Pancreas (tissue), 10 donors: ENCODE measurements at regions not wholly inside any gene's neighbourhood (a gene's known extent, or its start where the extent isn't known, plus 50 kb on each side); places are given as distances from the start of the nearest gene placed in this dataset.

Source experiments
- ATAC-seq, 4 donors: fragments of 200-7000 bp; cut with Tn5 transposase; one replicate each; pipeline versions ENCODE4 v1.8.0 to v1.9.1; 2020; ENCODE audit warnings: mild to moderate bottlenecking in 4 of 4, moderate library complexity in 4 of 4
- DNase-seq, 6 donors: peaks; one replicate each; pipeline ENCODE4 v3.0.0-alpha.2; 2020
- FAIRE-seq: peaks from 2 replicates; lab custom pipeline; 2012; peaks lifted over from hg19 to GRCh38; lab: Jason Lieb, UNC
- H3K27ac ChIP-seq, 4 donors: fragments of 200-600 bp; sonication (generic); 1 replicate in 3 of 4; 2 replicates in 1 of 4; pipeline versions ENCODE4 v1.5.0 to v1.8.0; 2020
- H3K27me3 ChIP-seq, 4 donors: fragments of 200-600 bp; one replicate each; pipeline ENCODE4 v1.8.0; 2021
- H3K36me3 ChIP-seq, 3 donors: fragments of 200-600 bp; sonication (generic) in 1 of 3; one replicate each; pipeline versions ENCODE4 v1.5.0 to v1.8.0; 2020 to 2021
- H3K4me1 ChIP-seq, 3 donors: fragments of 200-600 bp; one replicate each; pipeline ENCODE4 v1.8.0; 2021
- H3K4me3 ChIP-seq, 4 donors: fragments of 200-600 bp; sonication (generic) in 2 of 4; one replicate each; pipeline versions ENCODE4 v1.5.0 to v1.8.0; 2020 to 2021
- H3K9me3 ChIP-seq, 4 donors: fragments of 200-600 bp; one replicate each; pipeline ENCODE4 v1.8.0; 2021
- CTCF ChIP-seq, 4 donors: fragments of 200-600 bp; sonication (generic) in 3 of 4; IDR thresholded peaks; one replicate each; pipeline versions ENCODE4 v1.5.0 to v1.8.0; 2021; ENCODE audit warnings: antibody characterized with exemption in 4 of 4
- whole genome bisulfite sequencing, 2 donors: extraction: QIAGEN DNeasy Blood & Tissue Kit; methylation state at CpG; one replicate each; pipeline ENCODE4 v1.1.7; 2013; 5-methylcytosine and 5-hydroxymethylcytosine counted together
- intact Hi-C, 3 donors: fragments of 100-400 bp; cut with DNase I; formaldehyde crosslinking; loops; one replicate each; pipeline versions ENCODE4 v1.11.1 to v1.14.2; 2022
- donor health status: healthy with polysubstance abuse.
- donor health status: DM: no; HTN: no; CAD: no; lungs with moderate emphysema.
- donor health status: DM: no; HTN: no; CAD: no.
- donor health status: control.
- donor health status: control.
- donor health status: Bipolar disorder and iron deficiency.
- donor health status: DM: yes; HTN: yes; CAD: no.
- donor health status: DM: no; HTN: no; CAD: no.
- donor health status: DM: no; HTN: no; CAD: no.
- donor health status: DM: yes; HTN: yes; CAD: no.

- Histone ChIP-seq H3K36me3 (no peaks in the 10 kb centered on the region), H3K27me3 (no peaks in the 10 kb centered on the region), H3K4me3 (no peak overlapping the region), H3K9me3 (no peaks in the 10 kb centered on the region), H3K27ac (no peak overlapping the region), H3K4me1 (no peaks in the 10 kb centered on the region)
- DNase-seq (no peak), ATAC-seq (no peak), FAIRE-seq (no peak)
- WGBS, 2 donors = 51 to 63% methylated on average over 6 of the region's 6 CpGs
- intact Hi-C loops = no loop called here
- TF ChIP-seq CTCF (IDR thresholded peaks at IDR 0.05) = no peak
Observed at GRCh38 chr7:53947732-53948131, 594.4 kb upstream of the VSTM2A start.

- 39 to 51% methylated on average over 3 of the region's 3 CpGs for WGBS, 2 donors
- no peak for DNase-seq
- H3K27ac ChIP-seq = no peak overlapping the region
- no peak for ATAC-seq
- no peak for FAIRE-seq
- H3K9me3 ChIP-seq = no peaks in the 10 kb centered on the region
- H3K4me3 ChIP-seq = no peak overlapping the region
- no peaks in the 10 kb centered on the region for H3K4me1 ChIP-seq
- intact Hi-C loops = no loop called here
- H3K36me3 ChIP-seq = no peaks in the 10 kb centered on the region
- no peaks in the 10 kb centered on the region for H3K27me3 ChIP-seq
- no peak for TF ChIP-seq CTCF (IDR thresholded peaks at IDR 0.05)
Observed at GRCh38 chr7:53965716-53966115, 576.5 kb upstream of the VSTM2A start.

- Histone ChIP-seq H3K4me1 (no peaks in the 10 kb centered on the region), H3K9me3 (no peaks in the 10 kb centered on the region), H3K27me3 (no peaks in the 10 kb centered on the region), H3K4me3 (no peak overlapping the region), H3K36me3 (no peaks in the 10 kb centered on the region), H3K27ac (no peak overlapping the region)
- ATAC-seq (no peak), FAIRE-seq (no peak), DNase-seq (no peak)
- intact Hi-C loops = no loop called here
- 28 to 33% methylated on average over 2 of the region's 2 CpGs for WGBS, 2 donors
- no peak for TF ChIP-seq CTCF (IDR thresholded peaks at IDR 0.05)
Observed at GRCh38 chr7:53983480-53983879, 558.7 kb upstream of the VSTM2A start.

- H3K27me3 ChIP-seq = no peaks in the 10 kb centered on the region
- FAIRE-seq (no peak), ATAC-seq (no peak), DNase-seq (no peak)
- no peaks in the 10 kb centered on the region for H3K4me1 ChIP-seq
- intact Hi-C loops = no loop called here
- no peak overlapping the region for H3K27ac ChIP-seq
- H3K9me3 ChIP-seq = no peaks in the 10 kb centered on the region
- H3K36me3 ChIP-seq = no peaks in the 10 kb centered on the region
- no peak overlapping the region for H3K4me3 ChIP-seq
- WGBS, 2 donors = 47 to 60% methylated on average over 4 of the region's 4 CpGs
- no peak for TF ChIP-seq CTCF (IDR thresholded peaks at IDR 0.05)
Observed at GRCh38 chr7:53984776-53985175, 557.4 kb upstream of the VSTM2A start.

- FAIRE-seq (no peak), ATAC-seq (no peak), DNase-seq (no peak)
- 43 to 59% methylated on average over 2 of the region's 2 CpGs for WGBS, 2 donors
- Histone ChIP-seq H3K27ac (no peak overlapping the region), H3K9me3 (no peaks in the 10 kb centered on the region), H3K4me1 (no peaks in the 10 kb centered on the region), H3K4me3 (no peak overlapping the region), H3K36me3 (no peaks in the 10 kb centered on the region), H3K27me3 (no peaks in the 10 kb centered on the region)
- no peak for TF ChIP-seq CTCF (IDR thresholded peaks at IDR 0.05)
- intact Hi-C loops = no loop called here
Observed at GRCh38 chr7:53988376-53988775, 553.8 kb upstream of the VSTM2A start.
